ENCODE measurements at regions not wholly inside any gene's neighbourhood (a gene's known extent, or its start where the extent isn't known, plus 50 kb on each side); places are given as distances from the start of the nearest gene placed in this dataset.

DNA sequence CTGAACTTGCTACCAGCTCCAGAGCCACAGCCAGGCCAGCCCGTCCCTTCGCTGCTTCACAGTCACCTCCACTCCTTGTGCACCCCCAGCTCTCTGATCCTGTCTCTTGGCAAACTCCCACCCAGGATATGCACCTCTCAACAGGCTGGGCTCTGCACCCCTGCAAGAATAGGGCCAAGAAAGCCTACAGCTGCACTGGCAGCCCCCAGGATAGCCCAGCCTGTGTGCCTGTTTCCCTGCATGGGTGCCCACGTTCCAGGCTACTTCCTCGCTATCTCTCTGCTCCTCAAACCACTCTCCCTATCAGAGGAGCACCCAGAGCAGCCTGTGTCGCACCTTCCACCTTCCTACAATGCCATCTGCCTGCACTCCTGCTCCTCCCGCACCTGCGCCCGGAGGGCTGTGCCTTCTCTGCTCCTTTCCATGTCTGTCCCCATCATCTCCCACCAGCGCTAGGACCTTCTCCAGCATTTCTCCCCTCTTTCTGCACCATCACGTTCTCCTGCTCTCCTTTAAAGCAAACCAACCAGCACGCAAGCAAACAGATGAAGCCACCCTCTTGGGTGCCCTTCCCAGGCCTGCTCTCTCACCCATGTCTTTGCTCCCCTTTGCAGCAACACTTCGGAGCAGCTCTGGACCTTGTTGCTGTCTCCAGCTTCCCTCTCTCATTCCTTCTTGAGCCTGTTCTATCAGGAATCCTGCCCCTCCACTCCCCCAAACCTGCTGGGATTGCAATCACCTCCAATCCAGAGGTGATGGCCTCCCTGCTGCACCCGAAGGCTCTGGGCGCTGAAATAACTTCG lies 313.2 kb upstream of the HS6ST1 start:
- Histone ChIP-seq H3K4me3 (ENCODE audit: low read depth in 2 of 2, low read length in 1 of 2) (no peak overlapping the region), H3F3A (replicated peaks; ENCODE audit: insufficient read depth) (no peaks in the 10 kb centered on the region), H3K27me3 (ENCODE audit: insufficient read depth) (no peaks in the 10 kb centered on the region), H3K79me2 (ENCODE audit: insufficient read depth) (no peaks in the 10 kb centered on the region), H2AFZ (ENCODE audit: low read depth) (no peak overlapping the region), H3K9me2 (no peaks in the 10 kb centered on the region), H3K9me3 (no peaks in the 10 kb centered on the region), H3K4me1 (ENCODE audit: control insufficient read depth in 1 of 2, insufficient read depth in 2 of 2, low read depth in 1 of 2, low read length in 1 of 2) (peaks cover 0 to 10% of the 10 kb centered on the region in 2 experiments; a peak in 3 of 4 replicates), H3K36me3 (replicated peaks in 1 of 2; ENCODE audit: control insufficient read depth in 1 of 2, insufficient read depth in 2 of 2, low read length in 1 of 2) (no peaks in the 10 kb centered on the region), H3K9ac (no peak overlapping the region), H4K20me1 (ENCODE audit: insufficient read depth) (no peaks in the 10 kb centered on the region), H3K4me2 (no peak overlapping the region), H3K27ac (ENCODE audit: low read depth in 2 of 2, low read length in 1 of 2) (peak overlapping the region in 1 of 2 experiments; percentile 24; a peak in 1 of 4 replicates)
- TF ChIP-seq EP300 (IDR thresholded peaks at IDR 0.05; ENCODE audit: borderline replicate concordance in 1 of 2, low read depth in 1 of 2, low read length in 1 of 2) (no peak), FOXJ3 (CRISPR knock-in tag; IDR thresholded peaks at IDR 0.05) (no peak), ELF1 (IDR thresholded peaks at IDR 0.05) (no peak)
- 58% methylated on average over 15 of the region's 15 CpGs for whole genome bisulfite sequencing (ENCODE audit: low lambda C conversion rate)
- ChIA-PET POLR2A (no interaction called here), CTCF (no interaction called here)
- DNase-seq = no peak

DNA sequence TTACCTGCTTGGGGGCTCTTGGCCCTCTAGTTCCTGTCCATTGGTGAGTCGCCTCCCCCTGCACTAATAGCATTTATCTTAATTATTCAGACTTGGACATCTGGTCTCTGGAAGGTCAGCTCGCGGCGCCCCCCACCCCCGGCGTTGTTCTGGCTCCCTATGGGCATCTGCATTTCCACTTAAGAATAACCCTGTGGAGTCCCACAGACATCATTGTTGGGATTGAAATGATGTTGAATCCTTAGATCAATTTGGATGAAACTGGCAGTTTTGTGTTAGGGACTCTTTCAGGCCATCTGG lies 313.8 kb upstream of the HS6ST1 start:
- peaks cover 0 to 10% of the 10 kb centered on the region in 2 experiments; a peak in 3 of 4 replicates for H3K4me1 ChIP-seq (ENCODE audit: control insufficient read depth in 1 of 2, insufficient read depth in 2 of 2, low read depth in 1 of 2, low read length in 1 of 2)
- H3K27ac ChIP-seq (ENCODE audit: low read depth in 2 of 2, low read length in 1 of 2) = peak overlapping the region in 1 of 2 experiments; percentile 11; a peak in 2 of 4 replicates
- no peak overlapping the region for H3K4me3 ChIP-seq (ENCODE audit: low read depth in 2 of 2, low read length in 1 of 2)
- DNase-seq = peak; percentile 69
- H3K36me3 ChIP-seq (replicated peaks in 1 of 2; ENCODE audit: control insufficient read depth in 1 of 2, insufficient read depth in 2 of 2, low read length in 1 of 2) = no peaks in the 10 kb centered on the region
- CTCF ChIA-PET = no interaction called here
- no peak overlapping the region for H3K4me2 ChIP-seq
- no peaks in the 10 kb centered on the region for H3F3A ChIP-seq (replicated peaks; ENCODE audit: insufficient read depth)
- POLR2A ChIA-PET = no interaction called here
- H4K20me1 ChIP-seq (ENCODE audit: insufficient read depth) = no peaks in the 10 kb centered on the region
- no peaks in the 10 kb centered on the region for H3K79me2 ChIP-seq (ENCODE audit: insufficient read depth)
- H3K9me2 ChIP-seq = no peaks in the 10 kb centered on the region
- H3K9me3 ChIP-seq = no peaks in the 10 kb centered on the region
- TF ChIP-seq, protein P1, sequence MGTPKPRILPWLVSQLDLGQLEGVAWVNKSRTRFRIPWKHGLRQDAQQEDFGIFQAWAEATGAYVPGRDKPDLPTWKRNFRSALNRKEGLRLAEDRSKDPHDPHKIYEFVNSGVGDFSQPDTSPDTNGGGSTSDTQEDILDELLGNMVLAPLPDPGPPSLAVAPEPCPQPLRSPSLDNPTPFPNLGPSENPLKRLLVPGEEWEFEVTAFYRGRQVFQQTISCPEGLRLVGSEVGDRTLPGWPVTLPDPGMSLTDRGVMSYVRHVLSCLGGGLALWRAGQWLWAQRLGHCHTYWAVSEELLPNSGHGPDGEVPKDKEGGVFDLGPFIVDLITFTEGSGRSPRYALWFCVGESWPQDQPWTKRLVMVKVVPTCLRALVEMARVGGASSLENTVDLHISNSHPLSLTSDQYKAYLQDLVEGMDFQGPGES (IDR thresholded peaks at IDR 0.05; ENCODE audit: low read depth, low read length) = no peak
- no peak for TF ChIP-seq FOXJ3 (CRISPR knock-in tag; IDR thresholded peaks at IDR 0.05)
- TF ChIP-seq CHD2 (IDR thresholded peaks at IDR 0.05; ENCODE audit: low read length, partially characterized antibody) = peak; percentile 18
- no peaks in the 10 kb centered on the region for H3K27me3 ChIP-seq (ENCODE audit: insufficient read depth)
- no peak overlapping the region for H3K9ac ChIP-seq
- 37% methylated on average over 6 of the region's 6 CpGs for WGBS (ENCODE audit: low lambda C conversion rate)
- no peak overlapping the region for H2AFZ ChIP-seq (ENCODE audit: low read depth)

DNA sequence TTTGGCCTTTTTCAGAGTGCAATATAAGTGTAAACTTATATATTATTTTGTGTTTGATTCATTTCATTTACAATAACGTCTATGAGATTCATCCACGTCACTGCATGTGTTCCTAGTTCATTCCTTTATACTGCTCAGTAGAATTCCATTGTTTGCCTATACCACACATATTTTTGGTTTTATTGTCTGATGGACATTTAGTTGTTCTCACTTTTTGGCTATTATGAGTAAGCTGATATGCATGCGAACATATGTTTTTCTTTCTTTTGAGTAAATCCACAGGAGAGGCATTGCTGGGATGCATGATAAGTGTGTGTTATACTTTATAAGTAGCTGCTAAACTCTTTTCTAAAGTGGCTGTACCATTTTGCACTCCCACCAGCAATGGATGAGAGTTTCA lies 314.8 kb upstream of the HS6ST1 start:
- Histone ChIP-seq H4K20me1 (ENCODE audit: insufficient read depth) (no peaks in the 10 kb centered on the region), H3K79me2 (ENCODE audit: insufficient read depth) (no peaks in the 10 kb centered on the region), H3K9ac (no peak overlapping the region), H2AFZ (ENCODE audit: low read depth) (no peak overlapping the region), H3K9me3 (no peaks in the 10 kb centered on the region), H3K36me3 (replicated peaks in 1 of 2; ENCODE audit: control insufficient read depth in 1 of 2, insufficient read depth in 2 of 2, low read length in 1 of 2) (no peaks in the 10 kb centered on the region), H3K4me3 (ENCODE audit: low read depth in 2 of 2, low read length in 1 of 2) (no peak overlapping the region), H3K27me3 (ENCODE audit: insufficient read depth) (no peaks in the 10 kb centered on the region), H3K4me2 (no peak overlapping the region), H3K27ac (ENCODE audit: low read depth in 2 of 2, low read length in 1 of 2) (no peak overlapping the region), H3F3A (replicated peaks; ENCODE audit: insufficient read depth) (no peaks in the 10 kb centered on the region), H3K4me1 (ENCODE audit: control insufficient read depth in 1 of 2, insufficient read depth in 2 of 2, low read depth in 1 of 2, low read length in 1 of 2) (peaks cover 0 to 10% of the 10 kb centered on the region in 2 experiments; a peak in 3 of 4 replicates), H3K9me2 (no peaks in the 10 kb centered on the region)
- POLR2A ChIA-PET = no interaction called here
- CTCF ChIA-PET = interaction anchor here (0.9 kb wide), 1 partner anchor 37 kb away, joined by 3 read pairs; no protein-coding TSS in a partner anchor
- DNase-seq = no peak
- no peak for TF ChIP-seq YY1 (IDR thresholded peaks at IDR 0.05; ENCODE audit: low read depth)
- WGBS (ENCODE audit: low lambda C conversion rate) = 46% methylated on average over 3 of the region's 3 CpGs

All from SK-N-SH (cell line).